DMS153 (cell line): ENCODE measurements at regions not wholly inside any gene's neighbourhood (a gene's known extent, or its start where the extent isn't known, plus 50 kb on each side); places are given as distances from the start of the nearest gene placed in this dataset.
"Not testable (repeated sequence)": the region's sequence is repeated elsewhere in the genome, so short reads cannot be mapped to it uniquely, and the experiment has no call there.

ENCODE experiments used
- DNase-seq: peaks from one replicate; lab custom pipeline; 2025; lab: John Stamatoyannopoulos, UW

GRCh38 chr7:113030489-113030888 lies 56.1 kb downstream of the GPR85 start:
- DNase-seq, result no peak

GRCh38 chr7:113026941-113027340 lies 59.7 kb downstream of the GPR85 start:
- no peak for DNase-seq

GRCh38 chr7:113017144-113017857 lies 69.3 kb downstream of the GPR85 start:
- DNase-seq, result not testable (repeated sequence)

GRCh38 chr7:113015034-113015645 lies 71.5 kb downstream of the GPR85 start:
- DNase-seq, result peak; percentile 9

- no peak for DNase-seq
Observed at GRCh38 chr7:113013761-113014449, 72.7 kb downstream of the GPR85 start.

- DNase-seq, result not testable (repeated sequence)
Observed at GRCh38 chr7:113012862-113013261, 73.8 kb downstream of the GPR85 start.

- no peak for DNase-seq
Observed at GRCh38 chr7:113010377-113010776, 76.2 kb downstream of the GPR85 start.

GRCh38 chr7:113008755-113009154 lies 77.9 kb downstream of the GPR85 start:
- DNase-seq, result no peak

- no peak for DNase-seq
Observed at GRCh38 chr7:113004726-113005454, 81.7 kb downstream of the GPR85 start.

GRCh38 chr7:113000316-113001020 lies 86.2 kb downstream of the GPR85 start:
- no peak for DNase-seq

- no peak for DNase-seq
Observed at GRCh38 chr7:112997831-112998230, 88.8 kb downstream of the GPR85 start.

- no peak for DNase-seq
Observed at GRCh38 chr7:112996331-112996871, 90.2 kb downstream of the GPR85 start.

GRCh38 chr7:112995059-112995824 lies 91.4 kb downstream of the GPR85 start:
- DNase-seq, result no peak

GRCh38 chr7:112994656-112995055 lies 92.0 kb downstream of the GPR85 start:
- DNase-seq, result no peak

GRCh38 chr7:112990624-112991023 lies 96.0 kb downstream of the GPR85 start:
- no peak for DNase-seq

GRCh38 chr7:112989531-112989930 lies 97.1 kb downstream of the GPR85 start:
- DNase-seq, result no peak

GRCh38 chr7:112987171-112987570 lies 99.5 kb downstream of the GPR85 start:
- DNase-seq, result no peak

GRCh38 chr7:112986256-112987031 lies 100.2 kb downstream of the GPR85 start:
- DNase-seq, result no peak

- no peak for DNase-seq
Observed at GRCh38 chr7:112985377-112985987, 101.1 kb downstream of the GPR85 start.
